ENCODE measurements at regions not wholly inside any gene's neighbourhood (a gene's known extent, or its start where the extent isn't known, plus 50 kb on each side); places are given as distances from the start of the nearest gene placed in this dataset.

DNA sequence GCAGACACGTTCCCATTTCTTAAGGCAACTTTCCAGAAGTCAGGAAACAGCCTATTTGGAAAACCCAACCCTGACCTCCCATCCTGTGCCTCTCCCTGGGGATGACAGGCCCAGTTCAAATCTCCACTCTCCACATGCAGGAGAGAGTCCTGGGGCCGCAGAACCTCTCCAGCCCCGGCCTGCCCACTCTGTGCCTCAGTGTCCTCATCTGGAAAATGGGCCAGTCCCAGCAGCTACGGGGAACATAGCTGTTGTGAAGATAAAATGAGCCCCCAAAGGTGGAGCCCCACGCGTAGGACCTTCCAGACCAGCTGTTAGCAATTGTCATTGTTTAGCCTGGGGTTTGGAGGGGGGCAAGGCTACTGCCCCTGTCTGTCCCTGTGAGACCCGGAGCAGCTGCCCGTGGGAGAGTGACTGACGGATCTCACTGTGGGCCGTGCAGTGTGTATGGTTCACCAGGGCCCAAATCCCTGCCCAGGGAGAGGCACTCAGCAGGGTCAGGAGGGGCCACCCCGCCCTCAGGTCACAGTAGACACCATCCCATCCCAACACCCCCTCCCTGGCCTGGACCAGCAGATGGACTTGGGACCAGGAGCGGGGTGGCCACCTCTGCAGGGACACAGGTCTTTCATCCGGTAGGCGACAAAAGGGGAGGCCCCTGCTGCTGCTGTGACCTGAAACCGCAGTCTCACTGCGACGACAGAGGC, 145.9 kb downstream of the CTTN start:
- Mint-ChIP-seq H3K9me3 (peaks cover 2 to 3% of the 10 kb centered on the region in 2 experiments; a peak in 3 of 5 replicates), H3K27ac (no peak overlapping the region; a peak in 1 of 7 replicates), H3K36me3 (ENCODE audit: insufficient read depth in 1 of 3, low read depth in 3 of 3) (no peaks in the 10 kb centered on the region; a peak in 1 of 7 replicates), H3K4me1 (peaks cover 37 to 41% of the 10 kb centered on the region in 2 experiments), H3K27me3 (ENCODE audit: low read depth) (no peaks in the 10 kb centered on the region), H3K4me3 (no peak overlapping the region)
- Histone ChIP-seq H3K4me2 (ENCODE audit: insufficient read depth, insufficient read length, low read length) (no peak overlapping the region), H4K5ac (ENCODE audit: insufficient read length, low read depth, low read length) (no peak overlapping the region), H2BK120ac (ENCODE audit: low read depth, low read length, poor library complexity, severe bottlenecking) (no peak overlapping the region), H3K56ac (ENCODE audit: insufficient read length, low read depth, low read length) (no peak overlapping the region), H3K27me3 (ENCODE audit: insufficient read depth, low read length) (no peaks in the 10 kb centered on the region), H3K23ac (ENCODE audit: insufficient read length, low read depth, low read length) (no peak overlapping the region), H3K4ac (ENCODE audit: low read depth, low read length) (no peak overlapping the region), H3K79me2 (ENCODE audit: insufficient read depth, low read length) (no peaks in the 10 kb centered on the region), H3K27ac (ENCODE audit: insufficient read length, low read depth, low read length) (no peak overlapping the region), H3K9ac (ENCODE audit: extremely low read depth, insufficient read length, low read length) (no peak overlapping the region), H4K20me1 (ENCODE audit: control insufficient read depth, insufficient read depth, insufficient read length) (no peaks in the 10 kb centered on the region), H2BK5ac (ENCODE audit: insufficient read length, low read length) (no peak overlapping the region), H3K9me3 (ENCODE audit: control insufficient read depth, low read depth, low read length) (no peaks in the 10 kb centered on the region), H2BK12ac (ENCODE audit: insufficient read length, low read depth, low read length) (no peak overlapping the region), H2BK15ac (ENCODE audit: low read depth, low read length) (no peak overlapping the region), H2BK20ac (ENCODE audit: low read depth, low read length, poor library complexity, severe bottlenecking) (no peak overlapping the region), H3K14ac (ENCODE audit: insufficient read depth, low read length) (no peak overlapping the region; the same call in 1 of the 2 replicates), H3K23me2 (ENCODE audit: insufficient read length, low read depth, low read length, poor library complexity, severe bottlenecking) (no peaks in the 10 kb centered on the region), H3K79me1 (ENCODE audit: insufficient read depth, low read depth, low read length, poor library complexity, severe bottlenecking) (no peaks in the 10 kb centered on the region), H3T11ph (ENCODE audit: low read length) (no peak overlapping the region), H4K8ac (replicated peaks; ENCODE audit: insufficient read length, low read depth, low read length) (no peak overlapping the region), H3K4me1 (ENCODE audit: insufficient read depth, low read length) (peaks cover 12% of the 10 kb centered on the region; the same call in 1 of the 2 replicates), H2AFZ (ENCODE audit: low read length) (no peak overlapping the region), H2AK5ac (ENCODE audit: insufficient read length, low read length) (no peak overlapping the region), H4K91ac (ENCODE audit: insufficient read length, low read depth, low read length) (no peak overlapping the region), H3K18ac (ENCODE audit: insufficient read length, low read depth, low read length) (no peak overlapping the region)
- WGBS (ENCODE audit: extremely low coverage, insufficient read length, low lambda C conversion rate), result no CpG with 5 or more reads among the region's 17 CpGs
- no peak for DNase-seq
- TF ChIP-seq, protein P1, sequence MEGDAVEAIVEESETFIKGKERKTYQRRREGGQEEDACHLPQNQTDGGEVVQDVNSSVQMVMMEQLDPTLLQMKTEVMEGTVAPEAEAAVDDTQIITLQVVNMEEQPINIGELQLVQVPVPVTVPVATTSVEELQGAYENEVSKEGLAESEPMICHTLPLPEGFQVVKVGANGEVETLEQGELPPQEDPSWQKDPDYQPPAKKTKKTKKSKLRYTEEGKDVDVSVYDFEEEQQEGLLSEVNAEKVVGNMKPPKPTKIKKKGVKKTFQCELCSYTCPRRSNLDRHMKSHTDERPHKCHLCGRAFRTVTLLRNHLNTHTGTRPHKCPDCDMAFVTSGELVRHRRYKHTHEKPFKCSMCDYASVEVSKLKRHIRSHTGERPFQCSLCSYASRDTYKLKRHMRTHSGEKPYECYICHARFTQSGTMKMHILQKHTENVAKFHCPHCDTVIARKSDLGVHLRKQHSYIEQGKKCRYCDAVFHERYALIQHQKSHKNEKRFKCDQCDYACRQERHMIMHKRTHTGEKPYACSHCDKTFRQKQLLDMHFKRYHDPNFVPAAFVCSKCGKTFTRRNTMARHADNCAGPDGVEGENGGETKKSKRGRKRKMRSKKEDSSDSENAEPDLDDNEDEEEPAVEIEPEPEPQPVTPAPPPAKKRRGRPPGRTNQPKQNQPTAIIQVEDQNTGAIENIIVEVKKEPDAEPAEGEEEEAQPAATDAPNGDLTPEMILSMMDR (conservative IDR thresholded peaks at IDR 0.05), result no peak
